Kidney capillary endothelial cell (primary cell): ENCODE measurements at regions not wholly inside any gene's neighbourhood (a gene's known extent, or its start where the extent isn't known, plus 50 kb on each side); places are given as distances from the start of the nearest gene placed in this dataset.
A peak's percentile ranks its signal among the peaks of the same experiment; 100 is the strongest.
"Not testable (repeated sequence)": the region's sequence is repeated elsewhere in the genome, so short reads cannot be mapped to it uniquely, and the experiment has no call there.

Source experiments
- DNase-seq: peaks from one replicate; pipeline ENCODE4 v3.0.0-alpha.2; 2018; ENCODE audit warnings: low spot score

GRCh38 chr2:149703281-149703680 lies 115.7 kb upstream of the MMADHC start:
- DNase-seq: peak; percentile 74

- DNase-seq: no peak
Observed at GRCh38 chr2:149702571-149702970, 115.0 kb upstream of the MMADHC start.

GRCh38 chr2:149701241-149701640 lies 113.7 kb upstream of the MMADHC start:
- DNase-seq: no peak

GRCh38 chr2:149692961-149693396 lies 105.4 kb upstream of the MMADHC start:
- no peak for DNase-seq

- no peak for DNase-seq
Observed at GRCh38 chr2:149690825-149691224, 103.2 kb upstream of the MMADHC start.

- no peak for DNase-seq
Observed at GRCh38 chr2:149687052-149687427, 99.5 kb upstream of the MMADHC start.

GRCh38 chr2:149686136-149687051 lies 98.8 kb upstream of the MMADHC start:
- DNase-seq: no peak

- not testable (repeated sequence) for DNase-seq
Observed at GRCh38 chr2:149685401-149685800, 97.8 kb upstream of the MMADHC start.

GRCh38 chr2:149679286-149679685 lies 91.7 kb upstream of the MMADHC start:
- DNase-seq: no peak

GRCh38 chr2:149677416-149677815 lies 89.8 kb upstream of the MMADHC start:
- DNase-seq: no peak

- DNase-seq: no peak
Observed at GRCh38 chr2:149670086-149670485, 82.5 kb upstream of the MMADHC start.

- no peak for DNase-seq
Observed at GRCh38 chr2:149666809-149667320, 79.3 kb upstream of the MMADHC start.

- no peak for DNase-seq
Observed at GRCh38 chr2:149664896-149665295, 77.3 kb upstream of the MMADHC start.

GRCh38 chr2:149662556-149662955 lies 75.0 kb upstream of the MMADHC start:
- no peak for DNase-seq

- no peak for DNase-seq
Observed at GRCh38 chr2:149661844-149662243, 74.3 kb upstream of the MMADHC start.

GRCh38 chr2:149658553-149658952 lies 71.0 kb upstream of the MMADHC start:
- DNase-seq: no peak

- no peak for DNase-seq
Observed at GRCh38 chr2:149657401-149658040, 69.9 kb upstream of the MMADHC start.

- DNase-seq: no peak
Observed at GRCh38 chr2:149656996-149657395, 69.4 kb upstream of the MMADHC start.

- DNase-seq: no peak
Observed at GRCh38 chr2:149653831-149654445, 66.4 kb upstream of the MMADHC start.

- no peak for DNase-seq
Observed at GRCh38 chr2:149652926-149653325, 65.4 kb upstream of the MMADHC start.

GRCh38 chr2:149652526-149652925 lies 65.0 kb upstream of the MMADHC start:
- no peak for DNase-seq

GRCh38 chr2:149651229-149651628 lies 63.7 kb upstream of the MMADHC start:
- DNase-seq: no peak

GRCh38 chr2:149650006-149650405 lies 62.4 kb upstream of the MMADHC start:
- DNase-seq: no peak
